HUES64 (cell line): ENCODE measurements at regions not wholly inside any gene's neighbourhood (a gene's known extent, or its start where the extent isn't known, plus 50 kb on each side); places are given as distances from the start of the nearest gene placed in this dataset.

Experiments used
- H3K27ac ChIP-seq: 2 replicates; pipeline ENCODE4 v1.7.0; 2013; ENCODE audit warnings: low read depth, low read length, inconsistent platforms
- H3K27me3 ChIP-seq: 2 replicates; pipeline ENCODE4 v1.6.1; 2013; ENCODE audit warnings: mild to moderate bottlenecking, low read length; ENCODE audit not compliant: insufficient read depth
- H3K36me3 ChIP-seq: 2 replicates; pipeline ENCODE4 v1.6.1; 2013; ENCODE audit warnings: mild to moderate bottlenecking, low read length; ENCODE audit not compliant: insufficient read depth
- H3K4me1 ChIP-seq: 2 replicates; pipeline ENCODE4 v1.6.1; 2013; ENCODE audit warnings: mild to moderate bottlenecking, low read length, moderate library complexity; ENCODE audit not compliant: insufficient read depth
- H3K4me3 ChIP-seq: 2 replicates; pipeline ENCODE4 v1.5.1; 2013; ENCODE audit warnings: mild to moderate bottlenecking, low read length, moderate library complexity
- H3K9ac ChIP-seq: 2 replicates; pipeline ENCODE4 v1.6.1; 2013; ENCODE audit warnings: mild to moderate bottlenecking, low read depth, low read length
- H3K9me3 ChIP-seq: 2 replicates; pipeline ENCODE4 v1.6.1; 2013; ENCODE audit warnings: low read depth, low read length; ENCODE audit not compliant: insufficient read depth
- WGBS: fragments of 150-250, 120-280 bp; methylation state at CpG from one replicate; pipeline ENCODE4 v1.1.7; 2013; ENCODE audit warnings: missing lambda C conversion rate; 5-methylcytosine and 5-hydroxymethylcytosine counted together

- WGBS = 79% methylated on average over 2 of the region's 2 CpGs
- Histone ChIP-seq H3K27ac (no peak overlapping the region), H3K36me3 (no peaks in the 10 kb centered on the region), H3K4me3 (no peak overlapping the region), H3K9me3 (no peaks in the 10 kb centered on the region), H3K4me1 (peaks cover 1% of the 10 kb centered on the region; the same call in 1 of the 2 replicates), H3K27me3 (no peaks in the 10 kb centered on the region), H3K9ac (no peak overlapping the region)
Measured at GRCh38 chr10:9015447-9015846, 961.0 kb downstream of the GATA3 start.

- no peak overlapping the region for H3K4me3 ChIP-seq
- no peaks in the 10 kb centered on the region for H3K4me1 ChIP-seq
- 87% methylated on average over 4 of the region's 4 CpGs for WGBS
- H3K36me3 ChIP-seq = no peaks in the 10 kb centered on the region
- H3K9ac ChIP-seq = no peak overlapping the region
- no peak overlapping the region for H3K27ac ChIP-seq
- H3K9me3 ChIP-seq = no peaks in the 10 kb centered on the region
- H3K27me3 ChIP-seq = no peaks in the 10 kb centered on the region
Measured at GRCh38 chr10:9016930-9017329, 962.4 kb downstream of the GATA3 start.

GRCh38 chr10:9018195-9019173 lies 964.0 kb downstream of the GATA3 start:
- no peaks in the 10 kb centered on the region for H3K4me1 ChIP-seq
- WGBS = 96% methylated on average over 6 of the region's 7 CpGs
- H3K27me3 ChIP-seq = no peaks in the 10 kb centered on the region

GRCh38 chr10:9023206-9023605 lies 968.7 kb downstream of the GATA3 start:
- no peak overlapping the region for H3K4me3 ChIP-seq
- H3K36me3 ChIP-seq = no peaks in the 10 kb centered on the region
- WGBS = 78% methylated on average over 1 of the region's 3 CpGs
- no peaks in the 10 kb centered on the region for H3K27me3 ChIP-seq
- H3K4me1 ChIP-seq = no peaks in the 10 kb centered on the region
- H3K9me3 ChIP-seq = no peaks in the 10 kb centered on the region
- no peak overlapping the region for H3K27ac ChIP-seq
- H3K9ac ChIP-seq = no peak overlapping the region

More at GRCh38 chr10:9018195-9019173, 964.0 kb downstream of the GATA3 start:
- Histone ChIP-seq H3K27ac (no peak overlapping the region), H3K36me3 (no peaks in the 10 kb centered on the region), H3K9me3 (no peaks in the 10 kb centered on the region), H3K9ac (no peak overlapping the region), H3K4me3 (no peak overlapping the region)

- H3K9ac ChIP-seq = no peak overlapping the region
- no peak overlapping the region for H3K4me3 ChIP-seq
- WGBS = 93% methylated on average over 1 of the region's 2 CpGs
- H3K27ac ChIP-seq = no peak overlapping the region
- H3K9me3 ChIP-seq = no peaks in the 10 kb centered on the region
- H3K4me1 ChIP-seq = no peaks in the 10 kb centered on the region
- no peaks in the 10 kb centered on the region for H3K36me3 ChIP-seq
- H3K27me3 ChIP-seq = no peaks in the 10 kb centered on the region
Measured at GRCh38 chr10:9024210-9024609, 969.7 kb downstream of the GATA3 start.

- H3K4me1 ChIP-seq = no peaks in the 10 kb centered on the region
- no peak overlapping the region for H3K9ac ChIP-seq
- no peak overlapping the region for H3K4me3 ChIP-seq
- no peaks in the 10 kb centered on the region for H3K9me3 ChIP-seq
- no peak overlapping the region for H3K27ac ChIP-seq
- H3K36me3 ChIP-seq = no peaks in the 10 kb centered on the region
- no peaks in the 10 kb centered on the region for H3K27me3 ChIP-seq
Measured at GRCh38 chr10:9028231-9028630, 973.7 kb downstream of the GATA3 start.

- H3K4me1 ChIP-seq = no peaks in the 10 kb centered on the region
- WGBS = 100% methylated on average over 1 of the region's 1 CpG
- H3K27me3 ChIP-seq = no peaks in the 10 kb centered on the region
- no peak overlapping the region for H3K9ac ChIP-seq
- H3K4me3 ChIP-seq = no peak overlapping the region
- H3K27ac ChIP-seq = no peak overlapping the region
- H3K9me3 ChIP-seq = peaks cover 3% of the 10 kb centered on the region; the same call in 1 of the 2 replicates
- no peaks in the 10 kb centered on the region for H3K36me3 ChIP-seq
Measured at GRCh38 chr10:9035355-9035754, 980.9 kb downstream of the GATA3 start.

GRCh38 chr10:9036711-9037204 lies 982.3 kb downstream of the GATA3 start:
- Histone ChIP-seq H3K27me3 (no peaks in the 10 kb centered on the region), H3K36me3 (no peaks in the 10 kb centered on the region), H3K9me3 (peaks cover 3% of the 10 kb centered on the region; the same call in 1 of the 2 replicates), H3K27ac (no peak overlapping the region), H3K4me1 (no peaks in the 10 kb centered on the region), H3K4me3 (no peak overlapping the region), H3K9ac (no peak overlapping the region)
- 94% methylated on average over 4 of the region's 4 CpGs for WGBS

GRCh38 chr10:9038146-9038714 lies 983.7 kb downstream of the GATA3 start:
- H3K27me3 ChIP-seq = no peaks in the 10 kb centered on the region
- 95% methylated on average over 4 of the region's 4 CpGs for WGBS
- H3K9me3 ChIP-seq = peaks cover 3% of the 10 kb centered on the region; the same call in 1 of the 2 replicates
- no peaks in the 10 kb centered on the region for H3K36me3 ChIP-seq
- no peak overlapping the region for H3K4me3 ChIP-seq
- no peaks in the 10 kb centered on the region for H3K4me1 ChIP-seq
- no peak overlapping the region for H3K27ac ChIP-seq
- H3K9ac ChIP-seq = no peak overlapping the region

- Histone ChIP-seq H3K27ac (no peak overlapping the region), H3K9me3 (peaks cover 5% of the 10 kb centered on the region; the same call in 1 of the 2 replicates), H3K4me1 (no peaks in the 10 kb centered on the region), H3K36me3 (no peaks in the 10 kb centered on the region), H3K9ac (no peak overlapping the region), H3K27me3 (no peaks in the 10 kb centered on the region), H3K4me3 (no peak overlapping the region)
- 93% methylated on average over 2 of the region's 2 CpGs for WGBS
Measured at GRCh38 chr10:9043466-9043865, 989.0 kb downstream of the GATA3 start.

GRCh38 chr10:9045311-9045710 lies 990.8 kb downstream of the GATA3 start:
- no peak overlapping the region for H3K27ac ChIP-seq
- no peak overlapping the region for H3K4me3 ChIP-seq
- no peaks in the 10 kb centered on the region for H3K27me3 ChIP-seq
- no peak overlapping the region for H3K9ac ChIP-seq
- H3K9me3 ChIP-seq = peaks cover 5% of the 10 kb centered on the region; the same call in 1 of the 2 replicates
- no peaks in the 10 kb centered on the region for H3K36me3 ChIP-seq
- H3K4me1 ChIP-seq = no peaks in the 10 kb centered on the region
